NB4 (cell line): ENCODE measurements at regions not wholly inside any gene's neighbourhood (a gene's known extent, or its start where the extent isn't known, plus 50 kb on each side); places are given as distances from the start of the nearest gene placed in this dataset.

Experiments
- CTCF ChIP-seq: IDR thresholded peaks from one replicate; pipeline ENCODE4 v1.5.1; 2012; ENCODE audit warnings: low read depth, low read length
- POLR2A ChIP-seq: IDR thresholded peaks from 2 replicates; pipeline ENCODE4 v1.6.1; 2011; ENCODE audit warnings: mild to moderate bottlenecking; ENCODE audit not compliant: insufficient read length; ENCODE audit errors: extremely low read depth

- TF ChIP-seq CTCF (no peak), POLR2A (no peak)
Measured at GRCh38 chr20:22924046-22924737, 110.9 kb upstream of the SSTR4 start.
